Stimulated activated memory B cell treated with anti-CD40 and anti-IgM and Interleukin-4, amounts not matched to agents 10 μg/mL and 1 μg/mL and 100 μg/mL, for 72 hours (primary cell): ENCODE measurements at regions not wholly inside any gene's neighbourhood (a gene's known extent, or its start where the extent isn't known, plus 50 kb on each side); places are given as distances from the start of the nearest gene placed in this dataset.
"Not testable (repeated sequence)": the region's sequence is repeated elsewhere in the genome, so short reads cannot be mapped to it uniquely, and the experiment has no call there.

ENCODE experiments used
- ATAC-seq: fragments of 150-1000 bp; cut with Tn5 transposase; 2 replicates; pipeline ENCODE4 v1.10.0; 2021
- H3K27ac Mint-ChIP-seq: one replicate; pipeline ENCODE4 v1.8.0; 2022; ENCODE audit warnings: mild to moderate bottlenecking, mixed read lengths
- H3K27me3 Mint-ChIP-seq: one replicate; pipeline ENCODE4 v1.8.0; 2022; ENCODE audit warnings: mixed read lengths
- H3K36me3 Mint-ChIP-seq: one replicate; pipeline ENCODE4 v1.8.0; 2022; ENCODE audit warnings: mixed read lengths
- H3K4me1 Mint-ChIP-seq: one replicate; pipeline ENCODE4 v1.8.0; 2022; ENCODE audit warnings: mixed read lengths
- H3K4me3 Mint-ChIP-seq: one replicate; pipeline ENCODE4 v1.8.0; 2022; ENCODE audit warnings: mild to moderate bottlenecking, moderate library complexity, mixed read lengths
- H3K9me3 Mint-ChIP-seq: one replicate; pipeline ENCODE4 v1.8.0; 2022; ENCODE audit warnings: mixed read lengths

- Mint-ChIP-seq H3K27me3 (peaks cover 42% of the 10 kb centered on the region), H3K36me3 (no peaks in the 10 kb centered on the region), H3K27ac (no peak overlapping the region), H3K4me3 (no peak overlapping the region), H3K4me1 (no peaks in the 10 kb centered on the region), H3K9me3 (no peaks in the 10 kb centered on the region)
- ATAC-seq = no peak
These were observed 69.2 kb upstream of the EDAR start for GRCh38 chr2:109058191-109058632.

- Mint-ChIP-seq H3K27me3 (peaks cover 37% of the 10 kb centered on the region), H3K36me3 (no peaks in the 10 kb centered on the region), H3K4me1 (no peaks in the 10 kb centered on the region), H3K27ac (no peak overlapping the region), H3K4me3 (no peak overlapping the region), H3K9me3 (no peaks in the 10 kb centered on the region)
- no peak for ATAC-seq
These were observed 68.7 kb upstream of the EDAR start for GRCh38 chr2:109057686-109058085.

- H3K4me3 Mint-ChIP-seq = no peak overlapping the region
- H3K4me1 Mint-ChIP-seq = no peaks in the 10 kb centered on the region
- H3K9me3 Mint-ChIP-seq = no peaks in the 10 kb centered on the region
- H3K27ac Mint-ChIP-seq = no peak overlapping the region
- no peak for ATAC-seq
- H3K27me3 Mint-ChIP-seq = peaks cover 35% of the 10 kb centered on the region
- no peaks in the 10 kb centered on the region for H3K36me3 Mint-ChIP-seq
These were observed 66.4 kb upstream of the EDAR start for GRCh38 chr2:109055435-109055834.

- ATAC-seq = no peak
- Mint-ChIP-seq H3K4me1 (no peaks in the 10 kb centered on the region), H3K27me3 (peaks cover 35% of the 10 kb centered on the region), H3K36me3 (no peaks in the 10 kb centered on the region), H3K4me3 (no peak overlapping the region), H3K9me3 (no peaks in the 10 kb centered on the region), H3K27ac (no peak overlapping the region)
These were observed 65.8 kb upstream of the EDAR start for GRCh38 chr2:109054865-109055264.

GRCh38 chr2:109053716-109054115 lies 64.7 kb upstream of the EDAR start:
- ATAC-seq = peak; percentile 14
- Mint-ChIP-seq H3K4me3 (no peak overlapping the region), H3K9me3 (no peaks in the 10 kb centered on the region), H3K36me3 (no peaks in the 10 kb centered on the region), H3K4me1 (no peaks in the 10 kb centered on the region), H3K27ac (no peak overlapping the region), H3K27me3 (peaks cover 32% of the 10 kb centered on the region)

- Mint-ChIP-seq H3K27me3 (peaks cover 25% of the 10 kb centered on the region), H3K4me3 (no peak overlapping the region), H3K9me3 (no peaks in the 10 kb centered on the region), H3K4me1 (no peaks in the 10 kb centered on the region), H3K27ac (no peak overlapping the region), H3K36me3 (no peaks in the 10 kb centered on the region)
- ATAC-seq = no peak
These were observed 63.9 kb upstream of the EDAR start for GRCh38 chr2:109052922-109053321.

- Mint-ChIP-seq H3K9me3 (no peaks in the 10 kb centered on the region), H3K36me3 (no peaks in the 10 kb centered on the region), H3K27ac (no peak overlapping the region), H3K27me3 (peaks cover 20% of the 10 kb centered on the region), H3K4me3 (no peak overlapping the region), H3K4me1 (peaks cover 6% of the 10 kb centered on the region)
- ATAC-seq = no peak
These were observed 60.0 kb upstream of the EDAR start for GRCh38 chr2:109049022-109049421.

- Mint-ChIP-seq H3K4me3 (no peak overlapping the region), H3K27me3 (peaks cover 20% of the 10 kb centered on the region), H3K9me3 (no peaks in the 10 kb centered on the region), H3K4me1 (peaks cover 6% of the 10 kb centered on the region), H3K36me3 (no peaks in the 10 kb centered on the region), H3K27ac (no peak overlapping the region)
- no peak for ATAC-seq
These were observed 59.1 kb upstream of the EDAR start for GRCh38 chr2:109048163-109048562.

GRCh38 chr2:109047569-109047968 lies 58.5 kb upstream of the EDAR start:
- H3K27ac Mint-ChIP-seq, H3K4me1 Mint-ChIP-seq, H3K36me3 Mint-ChIP-seq, H3K9me3 Mint-ChIP-seq, H3K4me3 Mint-ChIP-seq, ATAC-seq: not testable (repeated sequence)
- peaks cover 20% of the 10 kb centered on the region for H3K27me3 Mint-ChIP-seq

- Mint-ChIP-seq H3K4me3 (no peak overlapping the region), H3K27ac (no peak overlapping the region), H3K36me3 (no peaks in the 10 kb centered on the region), H3K9me3 (no peaks in the 10 kb centered on the region), H3K4me1 (peaks cover 6% of the 10 kb centered on the region), H3K27me3 (peaks cover 20% of the 10 kb centered on the region)
- ATAC-seq = peak; percentile 43
These were observed 58.0 kb upstream of the EDAR start for GRCh38 chr2:109046925-109047508.

- peaks cover 6% of the 10 kb centered on the region for H3K4me1 Mint-ChIP-seq
- no peak overlapping the region for H3K27ac Mint-ChIP-seq
- no peak overlapping the region for H3K4me3 Mint-ChIP-seq
- no peak for ATAC-seq
- H3K36me3 Mint-ChIP-seq = no peaks in the 10 kb centered on the region
- H3K9me3 Mint-ChIP-seq = no peaks in the 10 kb centered on the region
- H3K27me3 Mint-ChIP-seq = peaks cover 20% of the 10 kb centered on the region
These were observed 56.5 kb upstream of the EDAR start for GRCh38 chr2:109045505-109045904.

- no peaks in the 10 kb centered on the region for H3K27me3 Mint-ChIP-seq
- no peaks in the 10 kb centered on the region for H3K9me3 Mint-ChIP-seq
- ATAC-seq = no peak
- H3K27ac Mint-ChIP-seq = no peak overlapping the region
- H3K4me3 Mint-ChIP-seq = no peak overlapping the region
- no peaks in the 10 kb centered on the region for H3K4me1 Mint-ChIP-seq
- H3K36me3 Mint-ChIP-seq = no peaks in the 10 kb centered on the region
These were observed 50.0 kb upstream of the EDAR start for GRCh38 chr2:109038992-109039391.
